ENCODE measurements at regions not wholly inside any gene's neighbourhood (a gene's known extent, or its start where the extent isn't known, plus 50 kb on each side); places are given as distances from the start of the nearest gene placed in this dataset.

- DNase-seq = no peak
Observed at GRCh38 chr18:42137693-42138375, 182.8 kb downstream of the PIK3C3 start.

- peak in 1 of 4 experiments; percentile 3 for DNase-seq
Observed at GRCh38 chr18:42141439-42141838, 186.4 kb downstream of the PIK3C3 start.

- DNase-seq = no peak
Observed at GRCh38 chr18:42155024-42155423, 200.0 kb downstream of the PIK3C3 start.

- no peak for DNase-seq
Observed at GRCh38 chr18:42156281-42156680, 201.2 kb downstream of the PIK3C3 start.

GRCh38 chr18:42157420-42157819 lies 202.4 kb downstream of the PIK3C3 start:
- DNase-seq = no peak

GRCh38 chr18:42157878-42158277 lies 202.8 kb downstream of the PIK3C3 start:
- no peak for DNase-seq

- DNase-seq = no peak
Observed at GRCh38 chr18:42159146-42159545, 204.1 kb downstream of the PIK3C3 start.

- no peak for DNase-seq
Observed at GRCh38 chr18:42163321-42163720, 208.3 kb downstream of the PIK3C3 start.

- DNase-seq = no peak
Observed at GRCh38 chr18:42164556-42164955, 209.5 kb downstream of the PIK3C3 start.

- DNase-seq = no peak
Observed at GRCh38 chr18:42165922-42166513, 211.0 kb downstream of the PIK3C3 start.

GRCh38 chr18:42168487-42168886 lies 213.5 kb downstream of the PIK3C3 start:
- no peak for DNase-seq

GRCh38 chr18:42168907-42169306 lies 213.9 kb downstream of the PIK3C3 start:
- no peak for DNase-seq

- DNase-seq = peak in 3 of 4 experiments; percentile 16 to 36 (median 30)
Observed at GRCh38 chr18:42174909-42175308, 219.9 kb downstream of the PIK3C3 start.

GRCh38 chr18:42176599-42176998 lies 221.6 kb downstream of the PIK3C3 start:
- DNase-seq = no peak

GRCh38 chr18:42177390-42177789 lies 222.4 kb downstream of the PIK3C3 start:
- no peak for DNase-seq

GRCh38 chr18:42178376-42179080 lies 223.5 kb downstream of the PIK3C3 start:
- no peak for DNase-seq

- no peak for DNase-seq
Observed at GRCh38 chr18:42179542-42180121, 224.6 kb downstream of the PIK3C3 start.

GRCh38 chr18:42181474-42181873 lies 226.4 kb downstream of the PIK3C3 start:
- no peak for DNase-seq

GRCh38 chr18:42182728-42183700 lies 228.0 kb downstream of the PIK3C3 start:
- DNase-seq = no peak

- peak; percentile 20 to 45 (median 28) for DNase-seq
Observed at GRCh38 chr18:42183746-42184145, 228.7 kb downstream of the PIK3C3 start.

GRCh38 chr18:42184685-42185477 lies 229.8 kb downstream of the PIK3C3 start:
- DNase-seq = peak in 3 of 4 experiments; percentile 14 to 26 (median 18)
